Endothelial cell of umbilical vein (primary cell): ENCODE measurements at regions not wholly inside any gene's neighbourhood (a gene's known extent, or its start where the extent isn't known, plus 50 kb on each side); places are given as distances from the start of the nearest gene placed in this dataset.

Experiments
- BruUV-seq: library from RNA; stranded (reverse); fragments of 400-500 nt; replicated peaks from 2 replicates; lab custom pipeline; 2021; lab: Mats Ljungman, UMichigan
- CTCF ChIA-PET: fragments of 300-600, 350-600 bp; sonication (Branson Sonifier 250); formaldehyde crosslinking; loops from one replicate; lab custom pipeline; 2021; ENCODE audit warnings: antibody characterized with exemption, inconsistent platforms; lab: Charles Lee
- POLR2A ChIA-PET: fragments of 300-600, 350-600 bp; sonication (Branson Sonifier 250); formaldehyde crosslinking; loops from one replicate; lab custom pipeline; 2021; ENCODE audit warnings: antibody characterized with exemption, inconsistent platforms; lab: Charles Lee
- DNase-seq: peaks from one replicate; pipeline ENCODE4 v3.0.0-alpha.2; 2011; ENCODE audit warnings: low read depth, low spot score
- FAIRE-seq: peaks from 2 replicates; lab custom pipeline; 2011; peaks lifted over from hg19 to GRCh38; lab: Jason Lieb, UNC
- H2AFZ ChIP-seq: 2 replicates; pipeline ENCODE4 v1.6.0; 2012; ENCODE audit warnings: low read depth, low read length, control low read depth, inconsistent platforms
- H3K27ac ChIP-seq: 2 replicates; pipeline ENCODE4 v1.5.1; 2011; ENCODE audit warnings: low read depth, mild to moderate bottlenecking, control low read depth, low read length, moderate library complexity; ENCODE audit not compliant: insufficient read depth
- H3K27me3 ChIP-seq, 2 experiments: 2 replicates each; pipeline versions ENCODE4 v1.6.0 to v1.6.1; 2011; ENCODE audit warnings: low read length in 2 of 2, mixed read lengths in 1 of 2; ENCODE audit not compliant: control insufficient read depth in 2 of 2, insufficient read depth in 2 of 2
- H3K36me3 ChIP-seq, 2 experiments: 2 replicates in 1 of 2; 3 replicates in 1 of 2; pipeline ENCODE4 v1.5.1; 2011; ENCODE audit warnings: low read length in 2 of 2, mild to moderate bottlenecking in 1 of 2, moderate library complexity in 1 of 2; ENCODE audit not compliant: control insufficient read depth in 2 of 2, insufficient read depth in 2 of 2; ENCODE audit errors: extremely low read depth in 1 of 2
- H3K4me1 ChIP-seq: 3 replicates; pipeline ENCODE4 v1.5.1; 2011; ENCODE audit warnings: mild to moderate bottlenecking, low read length; ENCODE audit not compliant: control insufficient read depth, insufficient read depth; ENCODE audit errors: extremely low read depth
- H3K4me2 ChIP-seq: 2 replicates; pipeline ENCODE4 v1.6.1; 2011; ENCODE audit warnings: low read length, control low read depth, mixed read lengths; ENCODE audit not compliant: insufficient read depth
- H3K4me3 ChIP-seq, 3 experiments: fragments of 200-600 bp in 1 of 3; sonication (generic), shearing (Covaris generic) in 1 of 3; replicated peaks in 1 of 3; 2 replicates each; pipeline ENCODE4 v1.5.1; 2011 to 2016; ENCODE audit warnings: control low read depth in 3 of 3, low read length in 3 of 3, mild to moderate bottlenecking in 2 of 3, inconsistent platforms in 1 of 3, low read depth in 1 of 3, moderate library complexity in 1 of 3; ENCODE audit not compliant: insufficient read depth in 1 of 3
- H3K79me2 ChIP-seq: 2 replicates; pipeline ENCODE4 v1.6.0; 2012; ENCODE audit warnings: low read length, inconsistent platforms; ENCODE audit not compliant: control insufficient read depth, insufficient read depth
- H3K9ac ChIP-seq: replicated peaks from 2 replicates; pipeline ENCODE3; 2011; ENCODE audit warnings: low read length, control low read depth; ENCODE audit not compliant: insufficient read depth; ENCODE audit errors: extremely low read depth
- H3K9me1 ChIP-seq: replicated peaks from 3 replicates; pipeline ENCODE4 v1.6.0; 2011; ENCODE audit warnings: mild to moderate bottlenecking, low read length; ENCODE audit not compliant: control insufficient read depth, insufficient read depth; ENCODE audit errors: extremely low read depth
- H3K9me3 ChIP-seq: replicated peaks from 2 replicates; pipeline ENCODE4 v1.5.1; 2012; ENCODE audit warnings: low read length, inconsistent platforms; ENCODE audit not compliant: control insufficient read depth, insufficient read depth
- H4K20me1 ChIP-seq: replicated peaks from 2 replicates; pipeline ENCODE3; 2011; ENCODE audit warnings: mild to moderate bottlenecking, low read length; ENCODE audit not compliant: control insufficient read depth, insufficient read depth; ENCODE audit errors: extremely low read depth
- CTCF ChIP-seq, 2 donors: IDR thresholded peaks; 1 replicate in 1 of 2; 2 replicates in 1 of 2; pipeline ENCODE4 v1.5.1; 2011; ENCODE audit warnings: low read length in 2 of 2, mild to moderate bottlenecking in 2 of 2, moderate library complexity in 2 of 2, control low read depth in 1 of 2, inconsistent platforms in 1 of 2, low read depth in 1 of 2; ENCODE audit not compliant: insufficient read depth in 1 of 2; ENCODE audit errors: extremely low read depth in 1 of 2
- EZH2 ChIP-seq: IDR thresholded peaks from 2 replicates; pipeline ENCODE4 v1.6.1; 2012; ENCODE audit warnings: borderline replicate concordance, low read depth, mild to moderate bottlenecking, moderate library complexity, low read length, inconsistent platforms; ENCODE audit not compliant: severe bottlenecking
- FOS ChIP-seq: IDR thresholded peaks from 2 replicates; pipeline ENCODE4 v1.6.1; 2011; ENCODE audit warnings: mild to moderate bottlenecking, low read length, moderate library complexity, borderline replicate concordance; ENCODE audit not compliant: insufficient read depth
- GATA2 ChIP-seq: IDR thresholded peaks from 2 replicates; pipeline ENCODE4 v1.7.0; 2011; ENCODE audit warnings: low read depth, mild to moderate bottlenecking, moderate library complexity, mixed read lengths, low read length; ENCODE audit not compliant: insufficient read length, insufficient read depth
- JUN ChIP-seq: IDR thresholded peaks from 2 replicates; pipeline ENCODE4 v1.6.1; 2011; ENCODE audit warnings: borderline replicate concordance, low read depth; ENCODE audit not compliant: insufficient read length, insufficient read depth
- MYC ChIP-seq: IDR thresholded peaks from one replicate; pipeline ENCODE4 v1.6.1; 2011; ENCODE audit warnings: mild to moderate bottlenecking, low read depth, low read length
- POLR2A ChIP-seq: IDR thresholded peaks from 2 replicates; pipeline ENCODE4 v1.6.1; 2012; ENCODE audit warnings: low read depth, mild to moderate bottlenecking, control low read depth, low read length
- POLR2AphosphoS5 ChIP-seq: IDR thresholded peaks from 2 replicates; pipeline ENCODE4 v1.6.1; 2012; ENCODE audit warnings: low read depth, mild to moderate bottlenecking, control low read depth, low read length, moderate library complexity; ENCODE audit not compliant: insufficient read depth
- dilution Hi-C: fragments of 300-500 bp; cut with MboI; formaldehyde crosslinking; loops from one replicate; pipeline ENCODE4 v1.15.0; 2019; ENCODE audit warnings: low sequenced_read_pairs; ENCODE audit not compliant: extremely low pct_ligation_motif_present
- intact Hi-C: fragments of 100-400 bp; cut with micrococcal nuclease; formaldehyde crosslinking; loops from one replicate; pipeline ENCODE4 v1.10.0; 2022
- TF ChIP-seq, protein P1 (sequence below): IDR thresholded peaks from 2 replicates; pipeline ENCODE4 v1.6.1; 2011; ENCODE audit not compliant: insufficient read depth, insufficient read length

DNA sequence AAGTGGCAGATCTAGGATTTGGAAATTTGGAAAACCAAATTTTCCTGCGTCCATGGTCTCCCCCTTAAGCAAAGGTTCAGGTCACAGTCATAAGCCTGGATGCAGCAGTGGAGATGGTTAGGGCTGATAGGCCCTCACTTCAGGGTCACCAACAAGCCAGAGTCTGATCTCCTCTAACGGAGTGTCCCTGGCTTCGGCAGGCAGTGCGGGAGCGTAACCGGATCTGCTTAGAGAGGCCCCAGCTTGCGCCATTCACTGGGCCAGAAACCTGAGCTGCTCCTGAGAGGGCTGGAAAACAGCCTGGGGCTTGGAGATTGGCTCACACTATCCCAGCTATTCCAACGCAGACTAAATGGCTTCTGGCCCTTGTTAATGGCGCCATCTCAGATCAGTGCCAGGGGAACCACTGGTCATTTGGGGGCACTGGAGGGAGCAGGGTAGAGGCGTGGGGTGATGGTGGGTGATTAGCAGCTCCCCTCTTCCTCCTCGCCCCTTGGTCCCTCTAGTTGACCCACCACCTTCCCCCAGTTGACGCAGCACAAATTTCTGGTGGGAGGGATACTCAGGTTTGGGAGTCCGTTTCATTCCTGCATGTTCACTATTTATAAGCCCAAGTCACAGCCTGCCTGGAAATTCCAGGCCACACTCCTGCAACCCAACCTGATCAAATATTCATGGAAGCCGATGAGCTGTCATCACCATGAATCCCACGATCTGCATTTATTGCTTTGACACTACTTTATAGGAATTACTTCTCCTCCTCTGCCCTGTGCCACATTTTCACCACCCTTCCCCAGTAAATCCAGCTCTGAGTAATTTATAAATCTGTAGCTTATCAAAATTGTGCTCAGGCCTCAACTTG lies 134.6 kb upstream of the CPEB4 start:
- ChIA-PET CTCF (interaction anchor here (1.3 kb wide), 1 partner anchor 11 kb away, joined by 3 read pairs; no protein-coding TSS in a partner anchor), POLR2A (no interaction called here)
- Histone ChIP-seq H3K27me3 (no peaks in the 10 kb centered on the region), H3K27ac (no peak overlapping the region), H3K4me1 (no peaks in the 10 kb centered on the region), H3K79me2 (no peaks in the 10 kb centered on the region), H4K20me1 (no peaks in the 10 kb centered on the region), H3K9me3 (no peaks in the 10 kb centered on the region), H3K9me1 (no peaks in the 10 kb centered on the region), H3K4me2 (no peak overlapping the region), H3K9ac (no peak overlapping the region), H3K4me3 (no peak overlapping the region), H2AFZ (no peak overlapping the region), H3K36me3 (no peaks in the 10 kb centered on the region)
- dilution Hi-C loops (no loop called here), intact Hi-C loops (no loop called here)
- BruUV-seq, result no TSS peak
- no peak for DNase-seq
- no peak for FAIRE-seq
- no peak for TF ChIP-seq POLR2AphosphoS5
- TF ChIP-seq POLR2A, result no peak
- TF ChIP-seq GATA2, result no peak
- TF ChIP-seq FOS, result no peak
- no peak for TF ChIP-seq MYC
- no peak for TF ChIP-seq JUN
- TF ChIP-seq CTCF (IDR thresholded peaks at IDR 0.05; ENCODE audit: extremely low read depth in 1 of 2, insufficient read depth in 1 of 2, low read depth in 1 of 2, low read length in 2 of 2), result no peak
- no peak for TF ChIP-seq EZH2
- TF ChIP-seq, protein P1, sequence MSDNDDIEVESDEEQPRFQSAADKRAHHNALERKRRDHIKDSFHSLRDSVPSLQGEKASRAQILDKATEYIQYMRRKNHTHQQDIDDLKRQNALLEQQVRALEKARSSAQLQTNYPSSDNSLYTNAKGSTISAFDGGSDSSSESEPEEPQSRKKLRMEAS, result no peak
